Skeletal muscle satellite cell (primary cell): ENCODE measurements at regions not wholly inside any gene's neighbourhood (a gene's known extent, or its start where the extent isn't known, plus 50 kb on each side); places are given as distances from the start of the nearest gene placed in this dataset.
"Not testable (repeated sequence)": the region's sequence is repeated elsewhere in the genome, so short reads cannot be mapped to it uniquely, and the experiment has no call there.

Source experiments
- H3K27me3 ChIP-seq: 2 replicates; pipeline ENCODE4 v1.7.0; 2013; ENCODE audit warnings: low read length; ENCODE audit not compliant: control insufficient read depth, insufficient read depth
- H3K36me3 ChIP-seq: 2 replicates; pipeline ENCODE4 v1.7.0; 2013; ENCODE audit warnings: mild to moderate bottlenecking, control low read depth, low read length; ENCODE audit not compliant: insufficient read depth
- H3K4me1 ChIP-seq: 2 replicates; pipeline ENCODE4 v1.7.0; 2013; ENCODE audit warnings: low read length; ENCODE audit not compliant: control insufficient read depth, insufficient read depth
- H3K4me2 ChIP-seq: 2 replicates; pipeline ENCODE4 v1.7.0; 2013; ENCODE audit warnings: mild to moderate bottlenecking, low read length
- H3K4me3 ChIP-seq: 2 replicates; pipeline ENCODE4 v1.7.0; 2013; ENCODE audit warnings: low read length
- H3K9ac ChIP-seq: 2 replicates; pipeline ENCODE4 v1.7.0; 2013; ENCODE audit warnings: mild to moderate bottlenecking, low read depth, low read length, moderate library complexity
- H3K9me3 ChIP-seq: replicated peaks from 2 replicates; pipeline ENCODE4 v1.7.0; 2013; ENCODE audit warnings: mild to moderate bottlenecking, control low read depth, low read length

- Histone ChIP-seq H3K36me3 (no peaks in the 10 kb centered on the region), H3K4me1 (no peaks in the 10 kb centered on the region), H3K9me3 (peaks cover 4% of the 10 kb centered on the region), H3K4me3 (no peak overlapping the region), H3K27me3 (no peaks in the 10 kb centered on the region), H3K9ac (no peak overlapping the region), H3K4me2 (no peak overlapping the region)
Observed at GRCh38 chrX:125151146-125151545, 168.5 kb upstream of the TEX13C start.

DNA sequence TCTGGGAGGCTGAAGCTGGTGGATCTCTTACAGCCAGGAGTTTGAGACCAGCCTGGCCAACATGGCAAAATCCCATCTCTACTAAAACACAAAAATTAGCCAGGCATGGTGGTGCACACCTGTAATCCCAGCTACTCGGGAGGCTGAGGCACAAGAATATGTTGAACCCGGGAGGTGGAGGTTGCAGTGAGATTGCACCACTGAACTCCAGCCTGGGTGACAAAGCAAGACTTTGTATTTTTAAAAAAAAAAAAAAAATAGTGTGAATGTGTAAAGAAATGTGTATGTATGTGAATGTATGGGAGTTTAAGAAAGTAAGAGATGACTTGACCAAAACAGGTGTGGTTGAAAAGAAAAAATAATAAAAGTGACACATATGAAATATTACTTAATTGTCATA, 167.7 kb upstream of the TEX13C start:
- H3K4me2 ChIP-seq: no peak overlapping the region
- H3K27me3 ChIP-seq: no peaks in the 10 kb centered on the region
- H3K36me3 ChIP-seq: no peaks in the 10 kb centered on the region
- H3K4me3 ChIP-seq: no peak overlapping the region
- H3K9me3 ChIP-seq: peaks cover 4% of the 10 kb centered on the region
- no peak overlapping the region for H3K9ac ChIP-seq
- no peaks in the 10 kb centered on the region for H3K4me1 ChIP-seq

GRCh38 chrX:125153621-125154020, 166.1 kb upstream of the TEX13C start:
- Histone ChIP-seq H3K4me2 (no peak overlapping the region), H3K4me3 (no peak overlapping the region), H3K27me3 (no peaks in the 10 kb centered on the region), H3K9me3 (peaks cover under 1% of the 10 kb centered on the region), H3K9ac (no peak overlapping the region), H3K36me3 (no peaks in the 10 kb centered on the region), H3K4me1 (no peaks in the 10 kb centered on the region)

GRCh38 chrX:125154288-125155257, 165.1 kb upstream of the TEX13C start:
- not testable (repeated sequence) for H3K9me3 ChIP-seq, H3K4me2 ChIP-seq, H3K27me3 ChIP-seq, H3K9ac ChIP-seq, H3K4me3 ChIP-seq, H3K36me3 ChIP-seq, H3K4me1 ChIP-seq

GRCh38 chrX:125155296-125156033, 164.2 kb upstream of the TEX13C start:
- H3K4me3 ChIP-seq, H3K36me3 ChIP-seq, H3K4me2 ChIP-seq, H3K4me1 ChIP-seq, H3K27me3 ChIP-seq, H3K9ac ChIP-seq, H3K9me3 ChIP-seq: not testable (repeated sequence)

GRCh38 chrX:125170459-125170858, 149.2 kb upstream of the TEX13C start:
- Histone ChIP-seq H3K4me1 (no peaks in the 10 kb centered on the region), H3K36me3 (no peaks in the 10 kb centered on the region), H3K9ac (no peak overlapping the region), H3K4me2 (no peak overlapping the region), H3K4me3 (no peak overlapping the region), H3K9me3 (no peaks in the 10 kb centered on the region), H3K27me3 (no peaks in the 10 kb centered on the region)

GRCh38 chrX:125172531-125172930, 147.1 kb upstream of the TEX13C start:
- Histone ChIP-seq H3K4me3 (no peak overlapping the region), H3K4me2 (no peak overlapping the region), H3K4me1 (no peaks in the 10 kb centered on the region), H3K36me3 (no peaks in the 10 kb centered on the region), H3K9ac (no peak overlapping the region), H3K27me3 (no peaks in the 10 kb centered on the region), H3K9me3 (no peaks in the 10 kb centered on the region)

GRCh38 chrX:125175991-125176584, 143.6 kb upstream of the TEX13C start:
- no peak overlapping the region for H3K9ac ChIP-seq
- H3K4me2 ChIP-seq: no peak overlapping the region
- H3K27me3 ChIP-seq: no peaks in the 10 kb centered on the region
- no peaks in the 10 kb centered on the region for H3K4me1 ChIP-seq
- H3K4me3 ChIP-seq: no peak overlapping the region
- H3K9me3 ChIP-seq: no peaks in the 10 kb centered on the region
- H3K36me3 ChIP-seq: no peaks in the 10 kb centered on the region

GRCh38 chrX:125193921-125194320, 125.8 kb upstream of the TEX13C start:
- Histone ChIP-seq H3K27me3 (no peaks in the 10 kb centered on the region), H3K9ac (no peak overlapping the region), H3K4me1 (no peaks in the 10 kb centered on the region)

DNA sequence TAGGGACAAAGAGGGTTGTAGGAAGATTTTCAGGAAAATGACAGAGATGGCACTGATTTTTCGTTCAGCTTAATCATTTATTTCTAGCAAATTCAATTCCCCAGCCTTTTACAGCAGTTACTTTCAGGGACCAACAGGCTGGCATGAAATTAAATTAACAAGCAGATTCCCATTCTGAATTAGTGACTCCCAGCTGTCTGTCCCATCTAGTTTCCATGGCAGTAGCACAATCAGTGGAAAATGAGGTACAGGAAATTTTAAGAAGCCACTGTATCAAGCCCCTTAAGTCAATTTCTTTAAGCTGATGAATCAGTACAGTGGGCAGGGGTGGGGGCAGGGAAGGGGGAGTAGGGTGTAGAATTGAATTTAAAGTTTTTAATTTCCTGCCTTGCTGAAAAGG, 121.1 kb upstream of the TEX13C start:
- H3K4me3 ChIP-seq: no peak overlapping the region
- H3K27me3 ChIP-seq: no peaks in the 10 kb centered on the region

More at GRCh38 chrX:125193921-125194320, 125.8 kb upstream of the TEX13C start:
- no peaks in the 10 kb centered on the region for H3K36me3 ChIP-seq
- peaks cover 5% of the 10 kb centered on the region for H3K9me3 ChIP-seq
- H3K4me2 ChIP-seq: no peak overlapping the region
- H3K4me3 ChIP-seq: no peak overlapping the region

DNA sequence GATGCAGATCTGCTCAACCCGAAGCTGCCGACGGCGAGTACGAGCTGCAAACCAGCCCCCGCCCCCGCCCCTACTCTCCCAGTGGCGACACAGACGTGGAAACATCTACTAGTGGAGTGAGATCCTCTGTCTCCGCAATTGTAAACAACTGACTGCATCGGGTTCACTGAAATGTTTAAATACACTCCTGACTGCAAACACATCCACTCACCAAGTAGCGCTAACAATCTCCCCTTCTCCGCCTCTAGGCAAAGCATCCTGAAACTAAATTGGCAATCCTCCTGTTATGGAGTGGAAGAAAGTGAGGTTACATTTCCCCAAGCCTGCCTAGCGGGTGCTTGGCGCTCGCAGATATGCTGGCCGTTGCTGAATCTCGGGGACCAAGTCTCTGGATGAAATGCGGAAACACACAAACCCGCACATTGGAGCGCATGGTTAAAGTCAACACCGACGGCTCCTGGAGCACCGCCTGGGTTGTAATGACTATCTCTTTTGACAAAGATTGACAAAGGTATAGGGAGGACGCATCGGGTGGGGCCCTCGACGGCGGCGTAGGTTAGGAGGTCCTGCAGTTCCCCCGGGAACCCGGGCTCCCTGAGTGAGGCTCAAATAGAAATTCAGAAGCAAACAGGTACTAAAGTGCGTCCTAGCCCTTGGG, 117.0 kb upstream of the TEX13C start:
- Histone ChIP-seq H3K9ac (no peak overlapping the region), H3K27me3 (peaks cover 15% of the 10 kb centered on the region), H3K9me3 (no peaks in the 10 kb centered on the region), H3K4me1 (no peaks in the 10 kb centered on the region), H3K4me3 (no peak overlapping the region), H3K4me2 (no peak overlapping the region), H3K36me3 (no peaks in the 10 kb centered on the region)

More for the DNA sequence above, 121.1 kb upstream of the TEX13C start:
- Histone ChIP-seq H3K9me3 (peaks cover 4% of the 10 kb centered on the region), H3K4me2 (no peak overlapping the region), H3K4me1 (no peaks in the 10 kb centered on the region), H3K36me3 (no peaks in the 10 kb centered on the region), H3K9ac (no peak overlapping the region)
